ENCODE measurements at regions not wholly inside any gene's neighbourhood (a gene's known extent, or its start where the extent isn't known, plus 50 kb on each side); places are given as distances from the start of the nearest gene placed in this dataset.

DNA sequence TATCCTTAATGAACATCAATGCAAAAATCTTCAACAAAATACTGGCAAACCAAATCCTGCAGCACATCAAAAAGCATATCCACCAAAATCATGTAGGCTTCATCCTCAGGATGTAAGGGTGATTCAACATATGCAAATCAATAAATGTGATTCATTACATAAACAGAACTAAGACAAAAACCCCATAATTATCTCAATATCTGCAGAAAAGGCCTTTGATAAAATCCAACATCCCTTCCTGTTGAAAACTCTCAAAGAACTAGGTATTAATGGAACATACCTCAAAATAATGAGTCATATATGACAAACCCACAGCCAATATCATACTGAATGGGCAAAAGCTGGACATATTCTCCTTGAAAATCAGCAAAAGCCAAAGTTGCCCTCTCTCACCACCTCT is 54.6 kb upstream of the DEPDC1 start:
- no peak for DNase-seq (ENCODE audit: extremely low read depth, low read depth)
- TF ChIP-seq, protein P1, sequence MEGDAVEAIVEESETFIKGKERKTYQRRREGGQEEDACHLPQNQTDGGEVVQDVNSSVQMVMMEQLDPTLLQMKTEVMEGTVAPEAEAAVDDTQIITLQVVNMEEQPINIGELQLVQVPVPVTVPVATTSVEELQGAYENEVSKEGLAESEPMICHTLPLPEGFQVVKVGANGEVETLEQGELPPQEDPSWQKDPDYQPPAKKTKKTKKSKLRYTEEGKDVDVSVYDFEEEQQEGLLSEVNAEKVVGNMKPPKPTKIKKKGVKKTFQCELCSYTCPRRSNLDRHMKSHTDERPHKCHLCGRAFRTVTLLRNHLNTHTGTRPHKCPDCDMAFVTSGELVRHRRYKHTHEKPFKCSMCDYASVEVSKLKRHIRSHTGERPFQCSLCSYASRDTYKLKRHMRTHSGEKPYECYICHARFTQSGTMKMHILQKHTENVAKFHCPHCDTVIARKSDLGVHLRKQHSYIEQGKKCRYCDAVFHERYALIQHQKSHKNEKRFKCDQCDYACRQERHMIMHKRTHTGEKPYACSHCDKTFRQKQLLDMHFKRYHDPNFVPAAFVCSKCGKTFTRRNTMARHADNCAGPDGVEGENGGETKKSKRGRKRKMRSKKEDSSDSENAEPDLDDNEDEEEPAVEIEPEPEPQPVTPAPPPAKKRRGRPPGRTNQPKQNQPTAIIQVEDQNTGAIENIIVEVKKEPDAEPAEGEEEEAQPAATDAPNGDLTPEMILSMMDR (IDR thresholded peaks at IDR 0.05; ENCODE audit: low read depth, low read length) = no peak

DNA sequence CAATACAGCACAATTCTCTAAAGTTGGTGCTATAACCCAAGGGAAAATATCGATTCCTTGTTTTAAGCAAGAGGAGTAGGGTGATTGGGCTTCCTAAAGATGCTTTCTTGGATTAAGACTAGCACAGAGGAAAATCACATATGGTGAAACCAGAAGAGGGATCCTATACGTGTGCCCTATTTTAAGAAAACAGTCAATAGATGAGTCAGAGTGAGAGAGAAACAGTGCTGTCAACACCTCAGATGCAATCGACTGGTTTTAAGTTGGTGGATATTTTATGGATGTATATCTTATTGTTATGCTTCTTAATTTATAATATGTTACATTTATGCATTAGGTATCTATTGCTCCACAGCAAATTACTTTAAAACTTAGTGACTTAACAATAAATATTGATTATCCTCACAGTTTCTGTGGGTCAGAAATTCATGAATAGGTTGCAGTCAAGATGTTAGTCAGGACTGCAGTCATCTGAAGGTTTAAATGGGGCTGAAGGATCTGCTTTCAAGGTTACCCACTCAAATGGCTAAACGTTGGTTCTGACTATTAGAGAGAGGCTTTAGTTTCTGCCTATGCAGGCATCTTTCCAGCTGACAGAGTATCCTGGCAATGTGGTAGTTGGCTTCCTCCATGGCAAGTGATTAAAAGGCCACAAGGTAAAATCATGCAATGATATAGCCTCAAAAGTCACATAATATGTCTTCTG is 61.6 kb upstream of the DEPDC1 start:
- TF ChIP-seq, protein P1 (IDR thresholded peaks at IDR 0.05; ENCODE audit: low read depth, low read length) = no peak
- no peak for DNase-seq (ENCODE audit: extremely low read depth, low read depth)

DNA sequence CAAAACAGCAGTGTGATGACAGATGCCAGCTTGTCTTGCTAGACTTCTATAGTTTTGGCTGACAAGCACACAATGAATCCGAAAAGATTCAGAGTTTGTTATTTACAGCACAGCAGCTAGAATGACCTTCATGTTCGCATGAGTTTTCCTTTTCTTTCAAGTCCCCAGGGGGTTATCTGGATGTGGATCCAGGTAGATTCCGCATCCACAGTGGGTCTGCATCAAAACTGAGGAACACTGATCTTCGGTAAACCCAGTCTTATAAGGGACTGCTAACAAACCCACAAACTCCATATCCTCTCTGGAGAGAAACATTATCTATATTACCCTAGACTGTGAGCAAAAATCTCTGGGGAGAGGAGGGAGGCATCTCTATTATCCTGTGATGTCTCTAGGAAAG is 69.0 kb upstream of the DEPDC1 start:
- TF ChIP-seq, protein P1 (IDR thresholded peaks at IDR 0.05; ENCODE audit: low read depth, low read length) = no peak
- no peak for DNase-seq (ENCODE audit: extremely low read depth, low read depth)

DNA sequence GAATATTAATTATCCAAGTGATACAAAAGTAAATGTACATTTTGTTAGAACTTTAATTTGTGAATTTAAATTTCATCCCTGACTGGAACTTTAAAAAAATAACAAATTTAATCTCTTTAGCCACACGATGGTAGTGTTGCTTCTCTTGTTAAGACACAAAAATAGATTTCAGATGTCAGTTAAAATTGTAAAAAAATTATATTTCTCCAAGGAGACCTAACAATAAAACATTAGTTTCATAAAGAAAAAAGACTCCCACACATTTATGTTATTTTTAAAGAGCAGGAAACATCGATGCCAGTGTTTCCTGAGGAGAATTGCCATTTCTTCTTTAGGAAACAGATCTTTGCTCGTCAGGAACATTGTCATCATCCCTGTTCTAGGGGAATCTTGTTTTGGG is 74.0 kb upstream of the DEPDC1 start:
- TF ChIP-seq, protein P1 (IDR thresholded peaks at IDR 0.05; ENCODE audit: low read depth, low read length) = no peak
- no peak for DNase-seq (ENCODE audit: extremely low read depth, low read depth)

DNA sequence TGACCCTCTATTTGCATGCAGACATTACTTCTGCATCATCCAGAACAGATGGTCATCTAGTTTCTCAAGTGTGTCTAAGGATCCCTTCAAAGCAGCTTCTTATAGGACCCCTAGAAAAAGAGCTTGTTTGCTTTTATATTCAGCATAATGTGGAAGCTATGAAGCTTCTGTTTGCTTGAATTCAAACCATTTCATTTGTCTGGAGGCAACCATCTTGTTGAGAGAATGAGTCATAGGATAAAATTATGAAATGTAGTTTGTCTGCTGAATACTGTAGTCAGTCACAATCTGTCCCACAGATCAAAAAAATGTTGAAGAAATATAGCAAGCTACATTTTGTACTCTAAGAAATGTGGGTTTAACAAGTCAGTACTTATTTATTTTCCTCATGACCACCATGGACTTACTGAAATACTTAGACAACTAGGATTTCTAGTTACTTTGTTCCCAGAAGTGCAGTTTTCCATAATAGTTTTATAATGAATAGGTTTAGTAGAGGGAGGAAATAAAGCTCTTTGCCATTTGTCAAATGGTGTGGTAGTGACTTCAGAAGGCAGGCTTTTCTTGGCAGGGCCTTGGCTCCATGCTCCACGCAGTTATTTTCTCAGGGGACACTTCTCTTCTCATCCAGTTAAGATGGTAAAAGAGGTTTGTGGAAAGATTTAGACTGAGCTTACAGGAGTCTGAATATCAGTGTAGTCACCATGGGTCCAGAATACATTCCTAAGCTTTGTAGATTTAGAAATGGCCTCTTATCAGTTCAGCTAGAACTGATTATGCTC is 74.8 kb upstream of the DEPDC1 start:
- no peak for DNase-seq (ENCODE audit: extremely low read depth, low read depth)

DNA sequence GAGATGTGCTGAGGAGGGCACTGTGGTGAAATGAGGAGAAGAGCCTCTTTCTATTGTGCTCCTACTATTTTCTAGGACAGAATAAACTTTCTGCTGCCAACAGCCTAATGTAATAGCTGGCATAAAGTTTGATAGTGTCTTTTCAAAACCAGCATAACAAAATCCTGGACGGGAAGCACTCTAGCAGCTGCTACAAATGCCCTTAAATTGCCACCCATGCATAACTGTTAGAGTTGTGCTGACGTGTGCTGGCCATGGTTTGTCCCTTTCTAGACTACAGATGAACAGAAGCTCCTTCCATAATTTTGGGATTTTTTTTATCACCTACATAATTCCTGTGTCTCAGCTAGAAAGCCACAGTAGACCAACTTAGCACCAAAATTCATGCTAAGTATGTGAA is 88.5 kb upstream of the DEPDC1 start:
- DNase-seq (ENCODE audit: extremely low read depth, low read depth) = no peak
- TF ChIP-seq, protein P1 (IDR thresholded peaks at IDR 0.05; ENCODE audit: low read depth, low read length) = no peak

More for the DNA sequence above, 74.8 kb upstream of the DEPDC1 start:
- TF ChIP-seq, protein P1 (IDR thresholded peaks at IDR 0.05; ENCODE audit: low read depth, low read length) = no peak

DNA sequence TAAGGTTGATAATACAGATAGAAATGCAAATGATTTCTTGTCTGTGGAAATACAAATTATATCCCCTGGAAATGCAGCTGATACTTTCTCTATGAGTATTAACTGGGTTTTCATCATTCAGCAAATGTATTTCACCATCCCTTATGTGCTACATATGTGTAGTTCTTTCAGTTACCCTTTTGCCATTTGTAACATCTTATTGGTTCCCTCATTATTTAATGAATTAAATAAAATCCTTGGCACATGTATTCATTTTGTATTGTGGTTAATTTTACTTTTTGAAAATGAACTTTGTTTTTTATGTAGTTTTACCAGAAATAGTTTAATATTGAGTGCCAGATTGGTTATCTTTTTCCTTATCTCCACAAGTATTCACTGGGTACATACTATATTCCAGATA is 89.9 kb upstream of the DEPDC1 start:
- no peak for DNase-seq (ENCODE audit: extremely low read depth, low read depth)
- TF ChIP-seq, protein P1 (IDR thresholded peaks at IDR 0.05; ENCODE audit: low read depth, low read length) = no peak

Data from AG09319 (cell line).